ENCODE measurements at regions not wholly inside any gene's neighbourhood (a gene's known extent, or its start where the extent isn't known, plus 50 kb on each side); places are given as distances from the start of the nearest gene placed in this dataset.
A peak's percentile ranks its signal among the peaks of the same experiment; 100 is the strongest.

DNA sequence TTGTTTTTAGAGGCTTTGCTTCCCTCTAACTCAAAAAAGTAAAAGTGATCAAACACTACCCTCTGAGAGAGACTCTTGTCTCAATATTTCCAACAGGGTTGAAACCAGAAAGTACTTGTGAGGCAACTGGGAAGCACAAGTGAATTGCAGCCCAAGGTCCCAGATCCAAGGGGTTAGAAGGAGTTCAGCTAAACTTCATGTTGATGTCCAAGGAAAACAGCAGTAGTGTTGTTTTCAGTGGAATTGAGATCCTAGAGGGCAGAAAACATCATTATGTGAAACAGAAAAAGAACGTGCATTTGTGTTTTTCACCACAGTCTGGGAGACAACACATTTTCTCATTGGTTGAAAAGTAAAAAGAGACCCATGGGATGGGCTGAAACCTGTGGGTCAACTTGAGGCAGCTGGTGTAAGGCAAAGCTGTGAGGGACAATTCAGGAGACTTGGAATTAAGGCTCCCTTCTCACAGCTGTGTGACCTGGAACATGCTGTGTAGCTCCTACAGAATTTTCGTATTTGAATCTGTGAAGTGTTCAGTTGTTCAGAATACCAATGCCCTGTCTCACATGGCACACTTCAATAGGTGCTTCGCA lies 508.3 kb downstream of the BMP2 start:
- Histone ChIP-seq H3K9me3 (ENCODE audit: insufficient read depth, low read depth, low read length) (no peaks in the 10 kb centered on the region), H4K8ac (ENCODE audit: low read depth, low read length) (no peak overlapping the region), H3K36me3 (ENCODE audit: control insufficient read depth in 1 of 2, insufficient read depth in 2 of 2, low read length in 2 of 2) (no peaks in the 10 kb centered on the region), H3K23ac (ENCODE audit: low read length) (no peak overlapping the region), H3K4ac (ENCODE audit: low read depth, low read length) (no peak overlapping the region), H4K91ac (ENCODE audit: low read depth, low read length) (no peak overlapping the region), H3K27me3 (ENCODE audit: insufficient read depth, low read length) (no peaks in the 10 kb centered on the region), H3K4me1 (ENCODE audit: control insufficient read depth in 1 of 2, insufficient read depth in 2 of 2, low read length in 2 of 2) (no peaks in the 10 kb centered on the region), H3K14ac (ENCODE audit: low read length) (no peak overlapping the region), H2BK120ac (ENCODE audit: insufficient read depth, low read length, poor library complexity) (no peak overlapping the region), H2BK5ac (ENCODE audit: low read depth, low read length, poor library complexity) (no peak overlapping the region), H3K27ac (ENCODE audit: low read depth, low read length) (no peak overlapping the region), H3K18ac (ENCODE audit: low read length) (no peak overlapping the region), H2AK5ac (ENCODE audit: low read length) (no peak overlapping the region), H2AFZ (ENCODE audit: insufficient read depth, low read length, poor library complexity) (no peak overlapping the region), H3K9ac (ENCODE audit: low read length) (no peak overlapping the region), H2BK12ac (ENCODE audit: low read length) (no peak overlapping the region), H3K79me1 (ENCODE audit: low read length) (no peaks in the 10 kb centered on the region), H3K79me2 (ENCODE audit: control insufficient read depth, insufficient read depth, low read length, poor library complexity) (no peaks in the 10 kb centered on the region), H3K4me3 (ENCODE audit: low read depth, low read length) (no peak overlapping the region), H4K12ac (ENCODE audit: low read depth, low read length) (no peak overlapping the region), H3K4me2 (ENCODE audit: low read length) (no peak overlapping the region)
- no CpG with 5 or more reads among the region's 3 CpGs for WGBS (ENCODE audit: extremely low coverage, insufficient coverage, insufficient read length)
- DNase-seq: no peak

DNA sequence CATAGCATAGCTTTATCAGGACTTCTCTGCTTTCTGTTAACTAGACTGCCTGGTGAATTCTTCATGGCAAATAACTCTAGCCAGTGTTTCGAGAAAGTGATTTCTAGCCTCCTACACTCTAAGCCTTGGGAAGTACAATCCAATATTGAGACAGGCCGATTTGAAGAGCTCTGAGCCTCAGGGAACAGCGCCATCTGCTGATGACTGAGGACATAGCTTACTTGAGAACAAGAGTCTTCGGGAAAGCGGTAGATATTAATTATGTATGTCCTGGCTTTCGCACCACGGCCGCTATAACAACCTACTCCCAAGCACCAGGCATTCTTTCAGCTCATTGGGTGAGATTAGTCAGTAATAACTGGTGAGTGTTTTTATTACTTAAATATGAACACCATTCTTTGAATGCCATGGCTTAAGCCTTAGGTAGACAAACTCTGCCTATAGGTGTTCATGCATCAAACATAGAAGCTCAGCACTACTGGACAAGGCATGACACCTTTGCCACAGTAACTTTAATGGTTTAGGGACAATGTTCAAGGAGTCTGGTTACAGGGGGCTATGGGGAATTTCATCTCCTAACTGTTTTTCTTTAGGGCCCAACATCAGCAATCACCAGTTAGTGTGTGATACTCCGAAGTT lies 518.6 kb downstream of the BMP2 start:
- Histone ChIP-seq H3K14ac (ENCODE audit: low read length) (no peak overlapping the region), H3K4ac (ENCODE audit: low read depth, low read length) (no peak overlapping the region), H3K23ac (ENCODE audit: low read length) (no peak overlapping the region), H4K8ac (ENCODE audit: low read depth, low read length) (no peak overlapping the region), H2BK5ac (ENCODE audit: low read depth, low read length, poor library complexity) (no peak overlapping the region), H3K36me3 (ENCODE audit: control insufficient read depth in 1 of 2, insufficient read depth in 2 of 2, low read length in 2 of 2) (no peaks in the 10 kb centered on the region), H3K9me3 (ENCODE audit: insufficient read depth, low read depth, low read length) (no peaks in the 10 kb centered on the region), H2AFZ (ENCODE audit: insufficient read depth, low read length, poor library complexity) (no peak overlapping the region), H3K27ac (ENCODE audit: low read depth, low read length) (no peak overlapping the region), H4K12ac (ENCODE audit: low read depth, low read length) (no peak overlapping the region), H2BK12ac (ENCODE audit: low read length) (no peak overlapping the region), H3K4me2 (ENCODE audit: low read length) (no peak overlapping the region), H3K79me1 (ENCODE audit: low read length) (no peaks in the 10 kb centered on the region), H3K27me3 (ENCODE audit: insufficient read depth, low read length) (no peaks in the 10 kb centered on the region), H3K4me1 (ENCODE audit: control insufficient read depth in 1 of 2, insufficient read depth in 2 of 2, low read length in 2 of 2) (no peaks in the 10 kb centered on the region), H4K91ac (ENCODE audit: low read depth, low read length) (no peak overlapping the region), H3K79me2 (ENCODE audit: control insufficient read depth, insufficient read depth, low read length, poor library complexity) (no peaks in the 10 kb centered on the region), H3K9ac (ENCODE audit: low read length) (no peak overlapping the region), H3K18ac (ENCODE audit: low read length) (no peak overlapping the region), H2AK5ac (ENCODE audit: low read length) (no peak overlapping the region), H2BK120ac (ENCODE audit: insufficient read depth, low read length, poor library complexity) (no peak overlapping the region), H3K4me3 (ENCODE audit: low read depth, low read length) (no peak overlapping the region)
- DNase-seq: peak; percentile 60 to 79
- no CpG with 5 or more reads among the region's 9 CpGs for WGBS (ENCODE audit: extremely low coverage, insufficient coverage, insufficient read length)

- Histone ChIP-seq H4K91ac (ENCODE audit: low read depth, low read length) (no peak overlapping the region), H3K4me1 (ENCODE audit: control insufficient read depth in 1 of 2, insufficient read depth in 2 of 2, low read length in 2 of 2) (no peaks in the 10 kb centered on the region), H4K8ac (ENCODE audit: low read depth, low read length) (no peak overlapping the region), H3K79me1 (ENCODE audit: low read length) (no peaks in the 10 kb centered on the region), H2BK5ac (ENCODE audit: low read depth, low read length, poor library complexity) (no peak overlapping the region), H3K9me3 (ENCODE audit: insufficient read depth, low read depth, low read length) (no peaks in the 10 kb centered on the region), H3K18ac (ENCODE audit: low read length) (no peak overlapping the region), H3K9ac (ENCODE audit: low read length) (no peak overlapping the region), H3K14ac (ENCODE audit: low read length) (no peak overlapping the region), H3K27ac (ENCODE audit: low read depth, low read length) (no peak overlapping the region), H3K27me3 (ENCODE audit: insufficient read depth, low read length) (no peaks in the 10 kb centered on the region), H3K4me3 (ENCODE audit: low read depth, low read length) (no peak overlapping the region), H3K36me3 (ENCODE audit: control insufficient read depth in 1 of 2, insufficient read depth in 2 of 2, low read length in 2 of 2) (no peaks in the 10 kb centered on the region), H3K4ac (ENCODE audit: low read depth, low read length) (no peak overlapping the region), H4K12ac (ENCODE audit: low read depth, low read length) (no peak overlapping the region), H2BK120ac (ENCODE audit: insufficient read depth, low read length, poor library complexity) (no peak overlapping the region), H2AK5ac (ENCODE audit: low read length) (no peak overlapping the region), H3K79me2 (ENCODE audit: control insufficient read depth, insufficient read depth, low read length, poor library complexity) (no peaks in the 10 kb centered on the region), H2AFZ (ENCODE audit: insufficient read depth, low read length, poor library complexity) (no peak overlapping the region), H3K4me2 (ENCODE audit: low read length) (no peak overlapping the region), H3K23ac (ENCODE audit: low read length) (no peak overlapping the region), H2BK12ac (ENCODE audit: low read length) (no peak overlapping the region)
- no CpG with 5 or more reads among the region's 2 CpGs for WGBS (ENCODE audit: extremely low coverage, insufficient coverage, insufficient read length)
- no peak for DNase-seq
These were observed 523.9 kb downstream of the BMP2 start for GRCh38 chr20:7291323-7291943.

- Histone ChIP-seq H3K23ac (ENCODE audit: low read length) (no peak overlapping the region), H3K4me1 (ENCODE audit: control insufficient read depth in 1 of 2, insufficient read depth in 2 of 2, low read length in 2 of 2) (no peaks in the 10 kb centered on the region), H3K9me3 (ENCODE audit: insufficient read depth, low read depth, low read length) (no peaks in the 10 kb centered on the region), H2AK5ac (ENCODE audit: low read length) (no peak overlapping the region), H2BK120ac (ENCODE audit: insufficient read depth, low read length, poor library complexity) (no peak overlapping the region), H3K79me2 (ENCODE audit: control insufficient read depth, insufficient read depth, low read length, poor library complexity) (no peaks in the 10 kb centered on the region), H4K91ac (ENCODE audit: low read depth, low read length) (no peak overlapping the region), H3K4me2 (ENCODE audit: low read length) (no peak overlapping the region), H4K12ac (ENCODE audit: low read depth, low read length) (no peak overlapping the region), H4K8ac (ENCODE audit: low read depth, low read length) (no peak overlapping the region), H3K4me3 (ENCODE audit: low read depth, low read length) (no peak overlapping the region), H3K79me1 (ENCODE audit: low read length) (no peaks in the 10 kb centered on the region), H3K4ac (ENCODE audit: low read depth, low read length) (no peak overlapping the region), H3K36me3 (ENCODE audit: control insufficient read depth in 1 of 2, insufficient read depth in 2 of 2, low read length in 2 of 2) (no peaks in the 10 kb centered on the region), H2BK12ac (ENCODE audit: low read length) (no peak overlapping the region), H3K18ac (ENCODE audit: low read length) (no peak overlapping the region), H3K27me3 (ENCODE audit: insufficient read depth, low read length) (no peaks in the 10 kb centered on the region), H3K27ac (ENCODE audit: low read depth, low read length) (no peak overlapping the region), H3K9ac (ENCODE audit: low read length) (no peak overlapping the region), H2AFZ (ENCODE audit: insufficient read depth, low read length, poor library complexity) (no peak overlapping the region), H3K14ac (ENCODE audit: low read length) (no peak overlapping the region), H2BK5ac (ENCODE audit: low read depth, low read length, poor library complexity) (no peak overlapping the region)
- DNase-seq: no peak
These were observed 524.5 kb downstream of the BMP2 start for GRCh38 chr20:7291946-7292345.

All from trophoblast cell (in vitro differentiated cells and primary cell).